ENCODE measurements at regions not wholly inside any gene's neighbourhood (a gene's known extent, or its start where the extent isn't known, plus 50 kb on each side); places are given as distances from the start of the nearest gene placed in this dataset.
"Not testable (repeated sequence)": the region's sequence is repeated elsewhere in the genome, so short reads cannot be mapped to it uniquely, and the experiment has no call there.

GRCh38 chr14:106340658-106341057 is 814.3 kb downstream of the TMEM121 start:
- not testable (repeated sequence) for DNase-seq

GRCh38 chr14:106341161-106341560 is 814.8 kb downstream of the TMEM121 start:
- DNase-seq = not testable (repeated sequence)

- no peak for DNase-seq
Observed at GRCh38 chr14:106343626-106344025, 817.2 kb downstream of the TMEM121 start.

GRCh38 chr14:106344065-106344614 is 817.8 kb downstream of the TMEM121 start:
- not testable (repeated sequence) for DNase-seq

- DNase-seq = not testable (repeated sequence)
Observed at GRCh38 chr14:106344791-106345479, 818.6 kb downstream of the TMEM121 start.

GRCh38 chr14:106346084-106346483 is 819.7 kb downstream of the TMEM121 start:
- DNase-seq = no peak

GRCh38 chr14:106346534-106347290 is 820.3 kb downstream of the TMEM121 start:
- no peak for DNase-seq

- no peak for DNase-seq
Observed at GRCh38 chr14:106347291-106347778, 821.0 kb downstream of the TMEM121 start.

- no peak for DNase-seq
Observed at GRCh38 chr14:106347890-106348755, 821.7 kb downstream of the TMEM121 start.

GRCh38 chr14:106348873-106349540 is 822.6 kb downstream of the TMEM121 start:
- DNase-seq = not testable (repeated sequence)

GRCh38 chr14:106349678-106350457 is 823.5 kb downstream of the TMEM121 start:
- not testable (repeated sequence) for DNase-seq

GRCh38 chr14:106355007-106355791 is 828.8 kb downstream of the TMEM121 start:
- not testable (repeated sequence) for DNase-seq

- not testable (repeated sequence) for DNase-seq
Observed at GRCh38 chr14:106355881-106356642, 829.7 kb downstream of the TMEM121 start.

- DNase-seq = not testable (repeated sequence)
Observed at GRCh38 chr14:106356643-106356930, 830.2 kb downstream of the TMEM121 start.

GRCh38 chr14:106359157-106359887 is 832.9 kb downstream of the TMEM121 start:
- DNase-seq = not testable (repeated sequence)

- not testable (repeated sequence) for DNase-seq
Observed at GRCh38 chr14:106365371-106365770, 839.0 kb downstream of the TMEM121 start.

GRCh38 chr14:106365894-106366293 is 839.5 kb downstream of the TMEM121 start:
- not testable (repeated sequence) for DNase-seq

GRCh38 chr14:106366971-106367370 is 840.6 kb downstream of the TMEM121 start:
- not testable (repeated sequence) for DNase-seq
